ENCODE measurements at regions not wholly inside any gene's neighbourhood (a gene's known extent, or its start where the extent isn't known, plus 50 kb on each side); places are given as distances from the start of the nearest gene placed in this dataset.
"Not testable (repeated sequence)": the region's sequence is repeated elsewhere in the genome, so short reads cannot be mapped to it uniquely, and the experiment has no call there.

DNA sequence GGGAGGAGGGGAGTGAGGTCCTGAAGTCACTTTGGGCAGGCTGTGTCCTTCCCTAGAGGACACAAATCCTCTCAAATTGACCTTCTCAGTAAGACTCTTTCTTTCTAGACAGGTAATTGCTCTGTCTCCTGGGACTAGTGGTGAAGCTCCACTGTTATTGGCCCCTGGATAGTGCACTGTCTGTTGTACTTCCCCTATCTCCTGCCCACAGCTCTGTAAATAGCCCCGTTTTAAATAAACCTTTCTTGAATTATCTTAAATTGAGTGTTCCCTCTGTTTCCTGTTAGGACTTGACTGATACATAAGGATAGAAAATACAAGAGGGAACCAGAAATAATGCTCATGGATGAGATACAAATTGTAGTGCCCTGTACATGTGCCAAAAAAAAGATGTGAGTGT, 229.5 kb upstream of the USP24 start:
- DNase-seq (ENCODE audit: low read depth): no peak
- H3K4me3 ChIP-seq (ENCODE audit: low read depth, low read length): no peak overlapping the region
- TF ChIP-seq, protein P1, sequence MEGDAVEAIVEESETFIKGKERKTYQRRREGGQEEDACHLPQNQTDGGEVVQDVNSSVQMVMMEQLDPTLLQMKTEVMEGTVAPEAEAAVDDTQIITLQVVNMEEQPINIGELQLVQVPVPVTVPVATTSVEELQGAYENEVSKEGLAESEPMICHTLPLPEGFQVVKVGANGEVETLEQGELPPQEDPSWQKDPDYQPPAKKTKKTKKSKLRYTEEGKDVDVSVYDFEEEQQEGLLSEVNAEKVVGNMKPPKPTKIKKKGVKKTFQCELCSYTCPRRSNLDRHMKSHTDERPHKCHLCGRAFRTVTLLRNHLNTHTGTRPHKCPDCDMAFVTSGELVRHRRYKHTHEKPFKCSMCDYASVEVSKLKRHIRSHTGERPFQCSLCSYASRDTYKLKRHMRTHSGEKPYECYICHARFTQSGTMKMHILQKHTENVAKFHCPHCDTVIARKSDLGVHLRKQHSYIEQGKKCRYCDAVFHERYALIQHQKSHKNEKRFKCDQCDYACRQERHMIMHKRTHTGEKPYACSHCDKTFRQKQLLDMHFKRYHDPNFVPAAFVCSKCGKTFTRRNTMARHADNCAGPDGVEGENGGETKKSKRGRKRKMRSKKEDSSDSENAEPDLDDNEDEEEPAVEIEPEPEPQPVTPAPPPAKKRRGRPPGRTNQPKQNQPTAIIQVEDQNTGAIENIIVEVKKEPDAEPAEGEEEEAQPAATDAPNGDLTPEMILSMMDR (IDR thresholded peaks at IDR 0.05; ENCODE audit: insufficient read depth, low read depth, low read length): no peak

DNA sequence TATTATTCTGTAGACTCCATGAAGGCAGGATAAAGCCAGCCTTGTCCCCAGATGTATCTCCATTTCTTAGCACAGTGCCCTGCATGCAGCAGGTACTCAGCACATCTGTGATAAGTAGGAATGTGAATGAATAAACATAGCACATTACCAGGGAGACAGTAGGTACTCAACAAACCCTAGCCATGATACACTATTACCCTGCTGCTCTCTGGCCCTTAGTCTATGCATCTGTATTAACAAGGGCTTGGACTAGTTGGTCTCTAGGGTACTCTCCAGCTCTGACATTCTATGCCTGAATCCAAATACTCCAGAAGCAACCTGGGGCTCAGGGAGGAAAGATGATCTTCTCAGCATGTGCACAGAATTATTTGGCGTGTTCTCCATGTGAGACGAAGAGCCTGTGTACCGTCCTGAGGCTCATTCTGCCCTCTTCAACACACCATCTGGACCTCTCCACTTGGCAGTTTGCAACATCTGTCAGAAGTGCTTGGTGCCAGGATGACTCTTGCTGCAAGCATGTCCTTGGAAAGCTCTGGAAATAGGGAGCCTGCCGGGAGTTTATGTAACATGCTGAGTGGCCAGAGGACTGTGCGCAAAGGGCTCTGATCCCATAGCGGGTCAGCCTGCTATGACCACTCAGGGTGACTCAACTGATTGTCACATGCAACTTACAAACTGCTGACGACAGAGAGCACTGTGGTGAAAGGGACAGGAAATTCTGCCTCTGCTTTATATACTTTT, 228.2 kb upstream of the USP24 start:
- TF ChIP-seq, protein P1 (IDR thresholded peaks at IDR 0.05; ENCODE audit: insufficient read depth, low read depth, low read length): no peak
- H3K4me3 ChIP-seq (ENCODE audit: low read depth, low read length): no peak overlapping the region
- DNase-seq (ENCODE audit: low read depth): peak; percentile 96

DNA sequence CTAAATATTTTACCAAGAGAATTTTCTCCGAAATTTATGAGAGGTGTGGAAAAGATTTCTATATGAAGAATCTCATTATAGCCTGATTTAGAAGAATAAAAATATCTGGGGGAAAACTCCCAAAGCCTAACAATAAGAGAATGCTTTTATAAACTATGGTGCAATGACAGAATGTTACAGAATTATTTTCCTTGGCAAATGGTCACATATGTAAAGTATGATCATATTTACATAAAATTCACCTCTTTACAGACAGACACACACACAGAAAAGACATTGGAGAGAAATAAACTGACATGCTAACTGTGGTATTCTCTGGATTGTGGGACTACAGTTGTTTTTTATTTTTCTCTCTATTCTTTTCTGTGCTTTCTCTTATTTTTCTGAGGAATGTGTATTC, 226.3 kb upstream of the USP24 start:
- no peak for DNase-seq (ENCODE audit: low read depth)
- no peak overlapping the region for H3K4me3 ChIP-seq (ENCODE audit: low read depth, low read length)
- TF ChIP-seq, protein P1 (IDR thresholded peaks at IDR 0.05; ENCODE audit: insufficient read depth, low read depth, low read length): no peak

DNA sequence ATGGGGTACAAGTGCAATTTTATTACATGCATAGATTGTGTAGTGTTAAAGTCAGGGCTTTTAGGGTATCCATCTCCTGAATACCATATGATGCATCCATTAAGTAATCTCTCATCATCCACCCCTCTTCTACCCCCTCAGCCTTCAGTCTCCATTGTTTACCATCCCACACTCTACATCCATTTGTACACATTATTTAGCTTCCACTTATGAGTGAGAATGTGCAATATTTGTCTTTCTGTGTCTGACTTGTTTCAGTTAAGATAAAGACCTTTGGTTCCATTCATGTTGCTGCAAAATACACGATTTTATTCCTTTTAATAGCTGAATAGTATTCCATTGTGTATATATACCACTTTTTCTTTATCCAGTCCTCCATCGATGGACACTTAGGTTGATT, 222.5 kb upstream of the USP24 start:
- TF ChIP-seq, protein P1 (IDR thresholded peaks at IDR 0.05; ENCODE audit: insufficient read depth, low read depth, low read length): no peak
- no peak overlapping the region for H3K4me3 ChIP-seq (ENCODE audit: low read depth, low read length)
- no peak for DNase-seq (ENCODE audit: low read depth)

DNA sequence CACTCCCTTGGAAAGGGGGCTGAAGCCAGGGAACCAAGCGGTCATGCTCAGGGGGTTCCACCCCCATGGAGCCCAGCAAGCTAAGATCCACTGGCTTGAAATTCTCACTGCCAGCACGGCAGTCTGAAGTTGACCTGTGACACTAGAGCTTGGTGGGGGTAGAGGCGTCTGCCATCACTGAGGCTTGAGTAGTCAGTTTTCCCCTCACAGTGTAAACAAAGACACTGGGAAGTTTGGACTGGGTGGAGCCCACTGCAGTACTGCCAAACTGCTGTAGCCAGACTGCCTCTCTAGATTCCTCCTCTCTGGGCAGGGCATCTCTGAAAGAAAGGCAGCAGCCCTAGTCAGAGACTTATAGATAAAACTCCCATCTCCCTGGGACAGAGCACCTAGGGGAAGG, 215.6 kb upstream of the USP24 start:
- H3K4me3 ChIP-seq (ENCODE audit: low read depth, low read length); DNase-seq (ENCODE audit: low read depth): not testable (repeated sequence)

DNA sequence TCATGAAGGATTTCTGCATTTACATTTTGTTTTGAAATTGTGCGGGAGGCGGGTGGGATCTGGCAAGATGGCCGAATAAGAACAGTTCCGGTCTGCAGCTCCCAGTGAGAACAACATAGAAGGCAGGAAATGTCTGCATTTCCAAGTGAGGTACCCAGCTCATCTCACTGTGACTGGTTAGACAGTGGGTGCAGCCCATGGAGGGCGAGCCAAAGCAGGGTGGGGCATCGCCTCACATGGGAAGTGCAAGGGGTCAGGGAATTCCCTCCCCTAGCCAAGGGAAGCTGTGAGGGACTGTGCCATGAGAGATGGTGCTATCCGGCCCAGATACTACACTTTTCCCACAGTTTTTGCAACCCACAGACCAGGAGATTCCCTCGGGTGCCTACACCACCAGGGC, 215.0 kb upstream of the USP24 start:
- DNase-seq (ENCODE audit: low read depth): not testable (repeated sequence)

DNA sequence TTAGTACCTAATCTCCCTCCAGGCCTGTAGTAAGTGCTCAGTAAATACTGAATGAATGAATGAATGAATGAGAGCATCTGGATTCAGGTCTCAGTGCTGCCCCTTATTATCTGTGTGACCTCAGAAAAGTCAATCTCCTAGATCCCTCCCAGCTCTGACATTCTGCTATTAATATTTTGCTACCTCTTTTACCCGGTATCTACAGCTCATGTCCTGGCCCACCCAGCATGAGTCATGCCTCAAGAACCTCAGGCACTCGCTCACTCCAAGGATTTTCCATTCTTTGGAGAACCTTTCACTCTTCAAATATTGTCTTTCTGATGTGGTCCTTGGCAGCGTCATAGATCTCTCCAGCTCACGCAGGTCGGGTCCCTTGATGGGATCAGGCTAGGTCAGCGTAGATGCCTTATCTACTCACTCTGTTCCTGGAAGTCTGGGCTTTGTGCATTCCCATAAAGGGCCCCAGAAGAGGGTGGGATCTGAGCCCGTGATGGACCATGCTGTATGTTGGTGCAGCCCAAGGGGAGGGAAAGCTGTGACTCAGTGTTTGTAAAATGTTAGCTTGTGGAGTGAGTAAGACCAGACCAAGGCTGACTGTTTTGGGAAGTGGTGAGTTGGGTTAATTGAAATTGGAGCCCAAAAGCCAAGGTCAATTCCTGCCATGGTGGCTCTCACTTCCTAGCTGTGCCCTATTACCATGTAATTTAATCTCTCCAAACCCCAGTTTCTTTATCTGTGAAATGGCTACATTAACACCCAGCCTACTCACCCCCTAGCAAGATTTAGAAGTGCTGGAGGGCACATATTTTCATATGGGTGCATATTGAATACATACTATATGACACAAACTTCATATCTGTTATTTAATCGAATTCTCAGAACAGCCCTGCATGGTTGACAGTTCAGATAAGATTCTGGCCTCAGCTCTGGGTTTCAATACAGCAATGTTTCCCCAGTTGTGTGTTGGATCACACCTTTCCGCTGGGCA, 214.1 kb upstream of the USP24 start:
- TF ChIP-seq, protein P1 (IDR thresholded peaks at IDR 0.05; ENCODE audit: insufficient read depth, low read depth, low read length): no peak
- no peak overlapping the region for H3K4me3 ChIP-seq (ENCODE audit: low read depth, low read length)
- peak; percentile 96 for DNase-seq (ENCODE audit: low read depth)

More for the DNA sequence above, 215.0 kb upstream of the USP24 start:
- H3K4me3 ChIP-seq (ENCODE audit: low read depth, low read length): not testable (repeated sequence)
